SK-N-SH treated with all-trans-retinoic acid at 6 μM for 48 hours (cell line): ENCODE measurements at regions not wholly inside any gene's neighbourhood (a gene's known extent, or its start where the extent isn't known, plus 50 kb on each side); places are given as distances from the start of the nearest gene placed in this dataset.

Source experiments
- CREB5 ChIP-seq: fragments of 250-450 bp; sonication (Bioruptor Pico); IDR thresholded peaks from 2 replicates; pipeline ENCODE4 v1.5.1; 2020; ENCODE audit warnings: low read depth, mild to moderate bottlenecking, moderate library complexity
- GLIS3 ChIP-seq: fragments of 250-450 bp; sonication (Bioruptor Pico); IDR thresholded peaks from 2 replicates; pipeline ENCODE4 v1.5.0; 2020; ENCODE audit warnings: mild to moderate bottlenecking, moderate library complexity
- PATZ1 ChIP-seq: fragments of 250-450 bp; sonication (Bioruptor Pico); IDR thresholded peaks from 2 replicates; pipeline ENCODE4 v1.8.0; 2020; ENCODE audit warnings: mild to moderate bottlenecking, moderate library complexity, borderline replicate concordance
- POU6F1 ChIP-seq: fragments of 250-450 bp; sonication (Bioruptor Pico); IDR thresholded peaks from 2 replicates; pipeline ENCODE4 v1.8.0; 2021; ENCODE audit warnings: low read depth, mild to moderate bottlenecking, moderate library complexity, borderline replicate concordance
- SNAI2 ChIP-seq: fragments of 250-450 bp; sonication (Bioruptor Pico); IDR thresholded peaks from 2 replicates; pipeline ENCODE4 v1.5.0; 2020; ENCODE audit warnings: mild to moderate bottlenecking, moderate library complexity

GRCh38 chr6:77389402-77389801 lies 73.9 kb downstream of the HTR1B start:
- TF ChIP-seq POU6F1 (CRISPR knock-in tag) (no peak), CREB5 (no peak), SNAI2 (CRISPR knock-in tag) (no peak), GLIS3 (CRISPR knock-in tag) (no peak), PATZ1 (CRISPR knock-in tag) (no peak)
